H1 (cell line): ENCODE measurements at regions not wholly inside any gene's neighbourhood (a gene's known extent, or its start where the extent isn't known, plus 50 kb on each side); places are given as distances from the start of the nearest gene placed in this dataset.

Source experiments
- BRCA1 ChIP-seq: IDR thresholded peaks from 2 replicates; pipeline ENCODE4 v1.6.1; 2012; ENCODE audit warnings: low read depth, low read length, improper control_type of control experiment
- GABPA ChIP-seq: IDR thresholded peaks from 2 replicates; pipeline ENCODE4 v1.6.1; 2011; ENCODE audit warnings: mild to moderate bottlenecking, low read length, moderate library complexity, borderline replicate concordance; ENCODE audit not compliant: insufficient read depth
- POLR2A ChIP-seq, 2 experiments: IDR thresholded peaks; 1 replicate in 1 of 2; 2 replicates in 1 of 2; pipeline ENCODE4 v1.6.1; 2011; ENCODE audit warnings: low read depth in 2 of 2, low read length in 2 of 2, mild to moderate bottlenecking in 2 of 2; ENCODE audit errors: control extremely low read depth in 1 of 2
- POLR2AphosphoS5 ChIP-seq: IDR thresholded peaks from 2 replicates; pipeline ENCODE4 v1.6.1; 2011; ENCODE audit warnings: low read depth, low read length
- TF ChIP-seq, protein P1 (sequence below), 3 experiments: IDR thresholded peaks; 1 replicate in 2 of 3; 2 replicates in 1 of 3; pipeline versions ENCODE4 v1.5.1 to v1.6.1; 2011; ENCODE audit warnings: low read length in 3 of 3, mild to moderate bottlenecking in 3 of 3, inconsistent platforms in 2 of 3, low read depth in 1 of 3, moderate library complexity in 1 of 3; ENCODE audit not compliant: insufficient read depth in 1 of 3; ENCODE audit errors: control extremely low read depth in 1 of 3

GRCh38 chr2:21480162-21480561, 356.4 kb downstream of the TDRD15 start:
- TF ChIP-seq BRCA1 = no peak
- TF ChIP-seq POLR2A (IDR thresholded peaks at IDR 0.05; ENCODE audit: control extremely low read depth in 1 of 2, low read depth in 2 of 2, low read length in 2 of 2) = no peak
- TF ChIP-seq GABPA = no peak
- TF ChIP-seq, protein P1, sequence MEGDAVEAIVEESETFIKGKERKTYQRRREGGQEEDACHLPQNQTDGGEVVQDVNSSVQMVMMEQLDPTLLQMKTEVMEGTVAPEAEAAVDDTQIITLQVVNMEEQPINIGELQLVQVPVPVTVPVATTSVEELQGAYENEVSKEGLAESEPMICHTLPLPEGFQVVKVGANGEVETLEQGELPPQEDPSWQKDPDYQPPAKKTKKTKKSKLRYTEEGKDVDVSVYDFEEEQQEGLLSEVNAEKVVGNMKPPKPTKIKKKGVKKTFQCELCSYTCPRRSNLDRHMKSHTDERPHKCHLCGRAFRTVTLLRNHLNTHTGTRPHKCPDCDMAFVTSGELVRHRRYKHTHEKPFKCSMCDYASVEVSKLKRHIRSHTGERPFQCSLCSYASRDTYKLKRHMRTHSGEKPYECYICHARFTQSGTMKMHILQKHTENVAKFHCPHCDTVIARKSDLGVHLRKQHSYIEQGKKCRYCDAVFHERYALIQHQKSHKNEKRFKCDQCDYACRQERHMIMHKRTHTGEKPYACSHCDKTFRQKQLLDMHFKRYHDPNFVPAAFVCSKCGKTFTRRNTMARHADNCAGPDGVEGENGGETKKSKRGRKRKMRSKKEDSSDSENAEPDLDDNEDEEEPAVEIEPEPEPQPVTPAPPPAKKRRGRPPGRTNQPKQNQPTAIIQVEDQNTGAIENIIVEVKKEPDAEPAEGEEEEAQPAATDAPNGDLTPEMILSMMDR (IDR thresholded peaks at IDR 0.05; ENCODE audit: control extremely low read depth in 1 of 3, insufficient read depth in 1 of 3, low read depth in 1 of 3, low read length in 3 of 3) = no peak
- no peak for TF ChIP-seq POLR2AphosphoS5
